ENCODE measurements at regions not wholly inside any gene's neighbourhood (a gene's known extent, or its start where the extent isn't known, plus 50 kb on each side); places are given as distances from the start of the nearest gene placed in this dataset.

DNA sequence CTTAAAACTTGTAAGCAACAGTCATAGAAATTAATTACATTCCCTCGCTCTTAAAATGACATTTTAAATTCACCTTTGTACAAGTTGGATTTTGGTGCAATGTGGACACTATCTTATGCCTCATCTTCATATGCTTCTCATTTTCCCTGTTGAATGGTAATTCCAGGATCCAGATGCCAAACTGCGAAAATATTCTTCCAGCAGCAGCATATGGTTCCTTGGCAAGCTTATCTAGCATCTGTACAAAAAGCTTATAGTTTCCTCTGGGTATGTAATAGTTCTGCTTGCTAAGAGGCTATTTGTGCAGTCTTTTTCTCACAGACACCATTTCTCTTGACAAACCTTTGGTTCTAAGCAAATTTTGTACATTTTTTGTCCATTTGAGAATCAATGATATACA, 2079.7 kb upstream of the AGA start:
- Histone ChIP-seq H3K4me2 (ENCODE audit: low read length) (no peak overlapping the region), H3K9ac (ENCODE audit: low read length) (no peak overlapping the region), H3K4me1 (ENCODE audit: control insufficient read depth in 1 of 2, insufficient read depth in 2 of 2, low read length in 2 of 2) (no peaks in the 10 kb centered on the region), H3K79me1 (ENCODE audit: low read length) (no peaks in the 10 kb centered on the region), H3K9me3 (ENCODE audit: insufficient read depth, low read depth, low read length) (no peaks in the 10 kb centered on the region), H4K12ac (ENCODE audit: low read depth, low read length) (no peak overlapping the region), H3K18ac (ENCODE audit: low read length) (no peak overlapping the region), H3K23ac (ENCODE audit: low read length) (no peak overlapping the region), H3K79me2 (ENCODE audit: control insufficient read depth, insufficient read depth, low read length, poor library complexity) (no peaks in the 10 kb centered on the region), H4K8ac (ENCODE audit: low read depth, low read length) (no peak overlapping the region), H2BK120ac (ENCODE audit: insufficient read depth, low read length, poor library complexity) (no peak overlapping the region), H3K36me3 (ENCODE audit: control insufficient read depth in 1 of 2, insufficient read depth in 2 of 2, low read length in 2 of 2) (no peaks in the 10 kb centered on the region), H3K14ac (ENCODE audit: low read length) (no peak overlapping the region), H3K27ac (ENCODE audit: low read depth, low read length) (no peak overlapping the region), H2BK12ac (ENCODE audit: low read length) (no peak overlapping the region), H2BK5ac (ENCODE audit: low read depth, low read length, poor library complexity) (no peak overlapping the region), H3K4me3 (ENCODE audit: low read depth, low read length) (no peak overlapping the region), H3K27me3 (ENCODE audit: insufficient read depth, low read length) (no peaks in the 10 kb centered on the region), H2AK5ac (ENCODE audit: low read length) (no peak overlapping the region), H4K91ac (ENCODE audit: low read depth, low read length) (no peak overlapping the region), H3K4ac (ENCODE audit: low read depth, low read length) (no peak overlapping the region), H2AFZ (ENCODE audit: insufficient read depth, low read length, poor library complexity) (no peak overlapping the region)
- WGBS (ENCODE audit: extremely low coverage, insufficient coverage, insufficient read length), result no CpG with 5 or more reads among the region's 2 CpGs
- no peak for DNase-seq

DNA sequence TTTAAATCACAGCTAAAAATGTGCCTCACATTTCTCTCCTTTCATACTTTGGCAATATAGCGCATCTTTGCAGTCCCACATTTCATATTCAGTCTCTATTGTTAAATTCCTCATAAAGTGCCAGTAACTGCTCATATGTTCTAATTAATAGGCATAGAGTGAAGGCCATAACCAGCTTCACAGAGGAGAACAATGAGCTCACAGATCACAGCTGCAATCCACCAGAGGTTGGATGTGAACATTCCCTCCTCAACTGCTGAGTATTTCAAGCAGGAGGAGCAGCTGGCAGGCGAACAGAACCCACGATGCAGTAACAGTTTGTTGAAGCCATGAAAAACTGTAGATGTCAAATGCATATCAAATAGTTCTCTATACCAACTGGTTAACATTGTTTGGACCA, 2088.7 kb upstream of the AGA start:
- Histone ChIP-seq H3K27ac (ENCODE audit: low read depth, low read length) (no peak overlapping the region), H2BK12ac (ENCODE audit: low read length) (no peak overlapping the region), H3K4me1 (ENCODE audit: control insufficient read depth in 1 of 2, insufficient read depth in 2 of 2, low read length in 2 of 2) (no peaks in the 10 kb centered on the region), H3K9me3 (ENCODE audit: insufficient read depth, low read depth, low read length) (no peaks in the 10 kb centered on the region), H2BK5ac (ENCODE audit: low read depth, low read length, poor library complexity) (no peak overlapping the region), H2AK5ac (ENCODE audit: low read length) (no peak overlapping the region), H4K8ac (ENCODE audit: low read depth, low read length) (no peak overlapping the region), H4K12ac (ENCODE audit: low read depth, low read length) (no peak overlapping the region), H4K91ac (ENCODE audit: low read depth, low read length) (no peak overlapping the region), H3K79me2 (ENCODE audit: control insufficient read depth, insufficient read depth, low read length, poor library complexity) (no peaks in the 10 kb centered on the region), H3K23ac (ENCODE audit: low read length) (no peak overlapping the region), H3K4ac (ENCODE audit: low read depth, low read length) (no peak overlapping the region), H3K27me3 (ENCODE audit: insufficient read depth, low read length) (no peaks in the 10 kb centered on the region), H3K4me3 (ENCODE audit: low read depth, low read length) (no peak overlapping the region), H3K18ac (ENCODE audit: low read length) (no peak overlapping the region), H3K9ac (ENCODE audit: low read length) (no peak overlapping the region), H2BK120ac (ENCODE audit: insufficient read depth, low read length, poor library complexity) (no peak overlapping the region), H3K4me2 (ENCODE audit: low read length) (no peak overlapping the region), H2AFZ (ENCODE audit: insufficient read depth, low read length, poor library complexity) (no peak overlapping the region), H3K36me3 (ENCODE audit: control insufficient read depth in 1 of 2, insufficient read depth in 2 of 2, low read length in 2 of 2) (no peaks in the 10 kb centered on the region), H3K14ac (ENCODE audit: low read length) (no peak overlapping the region), H3K79me1 (ENCODE audit: low read length) (no peaks in the 10 kb centered on the region)
- DNase-seq, result no peak
- no CpG with 5 or more reads among the region's 3 CpGs for WGBS (ENCODE audit: extremely low coverage, insufficient coverage, insufficient read length)

DNA sequence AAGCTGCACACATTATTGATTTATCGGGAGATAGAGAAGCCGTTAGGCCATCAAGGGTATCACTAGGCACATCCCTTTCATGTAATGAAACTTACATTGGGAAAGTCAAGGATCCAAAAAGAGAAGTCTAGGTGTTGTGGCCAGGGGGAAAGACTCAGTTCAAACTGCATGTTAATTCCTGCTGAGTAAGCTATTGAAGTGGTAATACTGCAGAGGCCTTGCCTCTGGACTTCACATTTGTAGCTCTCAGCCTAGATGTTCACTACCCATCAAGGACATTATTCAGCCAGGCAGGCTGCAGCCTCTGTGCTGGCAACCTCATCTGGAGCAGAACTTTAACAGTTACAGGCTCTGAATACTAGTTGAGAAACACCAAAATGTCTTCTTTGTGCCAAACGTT, 2094.5 kb upstream of the AGA start:
- no CpG with 5 or more reads among the region's 3 CpGs for WGBS (ENCODE audit: extremely low coverage, insufficient coverage, insufficient read length)
- H4K12ac ChIP-seq (ENCODE audit: low read depth, low read length), result no peak overlapping the region
- H2AK5ac ChIP-seq (ENCODE audit: low read length), result no peak overlapping the region
- no peak overlapping the region for H2BK5ac ChIP-seq (ENCODE audit: low read depth, low read length, poor library complexity)
- no peak overlapping the region for H2AFZ ChIP-seq (ENCODE audit: insufficient read depth, low read length, poor library complexity)
- no peaks in the 10 kb centered on the region for H3K36me3 ChIP-seq (ENCODE audit: control insufficient read depth in 1 of 2, insufficient read depth in 2 of 2, low read length in 2 of 2)
- H3K4me1 ChIP-seq (ENCODE audit: control insufficient read depth in 1 of 2, insufficient read depth in 2 of 2, low read length in 2 of 2), result no peaks in the 10 kb centered on the region
- no peak overlapping the region for H3K14ac ChIP-seq (ENCODE audit: low read length)
- no peak overlapping the region for H3K4ac ChIP-seq (ENCODE audit: low read depth, low read length)
- no peaks in the 10 kb centered on the region for H3K27me3 ChIP-seq (ENCODE audit: insufficient read depth, low read length)
- no peak overlapping the region for H3K27ac ChIP-seq (ENCODE audit: low read depth, low read length)
- H3K4me3 ChIP-seq (ENCODE audit: low read depth, low read length), result no peak overlapping the region
- H3K9me3 ChIP-seq (ENCODE audit: insufficient read depth, low read depth, low read length), result no peaks in the 10 kb centered on the region
- no peak overlapping the region for H4K8ac ChIP-seq (ENCODE audit: low read depth, low read length)
- H3K79me1 ChIP-seq (ENCODE audit: low read length), result no peaks in the 10 kb centered on the region
- no peak overlapping the region for H2BK120ac ChIP-seq (ENCODE audit: insufficient read depth, low read length, poor library complexity)
- H4K91ac ChIP-seq (ENCODE audit: low read depth, low read length), result no peak overlapping the region
- H3K18ac ChIP-seq (ENCODE audit: low read length), result no peak overlapping the region
- no peak for DNase-seq
- H3K4me2 ChIP-seq (ENCODE audit: low read length), result no peak overlapping the region
- no peak overlapping the region for H3K23ac ChIP-seq (ENCODE audit: low read length)
- no peak overlapping the region for H2BK12ac ChIP-seq (ENCODE audit: low read length)
- H3K79me2 ChIP-seq (ENCODE audit: control insufficient read depth, insufficient read depth, low read length, poor library complexity), result no peaks in the 10 kb centered on the region
- H3K9ac ChIP-seq (ENCODE audit: low read length), result no peak overlapping the region

DNA sequence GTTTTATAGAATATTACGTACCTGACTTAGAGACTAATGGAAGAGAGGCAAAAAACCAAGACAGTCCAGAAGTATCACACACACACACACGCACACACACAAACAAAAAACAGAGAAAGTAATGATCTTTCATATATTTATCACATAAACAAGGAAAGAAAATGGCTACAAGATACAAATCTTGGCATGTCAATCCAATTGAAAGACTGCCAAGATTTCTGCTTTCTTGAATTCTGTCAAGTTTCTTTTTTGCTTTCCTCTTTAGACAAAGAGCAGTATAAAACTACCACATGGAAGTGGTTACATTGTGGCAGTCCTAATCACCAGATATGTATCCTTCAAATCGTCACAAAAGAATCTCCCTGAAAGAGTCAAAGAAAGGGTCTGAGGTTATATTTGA, 2097.4 kb upstream of the AGA start:
- Histone ChIP-seq H3K23ac (ENCODE audit: low read length) (no peak overlapping the region), H2BK12ac (ENCODE audit: low read length) (no peak overlapping the region), H3K4me3 (ENCODE audit: low read depth, low read length) (no peak overlapping the region), H2BK5ac (ENCODE audit: low read depth, low read length, poor library complexity) (no peak overlapping the region), H4K8ac (ENCODE audit: low read depth, low read length) (no peak overlapping the region), H3K4me1 (ENCODE audit: control insufficient read depth in 1 of 2, insufficient read depth in 2 of 2, low read length in 2 of 2) (no peaks in the 10 kb centered on the region), H3K9ac (ENCODE audit: low read length) (no peak overlapping the region), H3K79me1 (ENCODE audit: low read length) (no peaks in the 10 kb centered on the region), H3K14ac (ENCODE audit: low read length) (no peak overlapping the region), H3K4ac (ENCODE audit: low read depth, low read length) (no peak overlapping the region), H4K91ac (ENCODE audit: low read depth, low read length) (no peak overlapping the region), H2AFZ (ENCODE audit: insufficient read depth, low read length, poor library complexity) (no peak overlapping the region), H3K27me3 (ENCODE audit: insufficient read depth, low read length) (no peaks in the 10 kb centered on the region), H3K4me2 (ENCODE audit: low read length) (no peak overlapping the region), H3K79me2 (ENCODE audit: control insufficient read depth, insufficient read depth, low read length, poor library complexity) (no peaks in the 10 kb centered on the region), H3K36me3 (ENCODE audit: control insufficient read depth in 1 of 2, insufficient read depth in 2 of 2, low read length in 2 of 2) (no peaks in the 10 kb centered on the region), H2AK5ac (ENCODE audit: low read length) (no peak overlapping the region), H3K9me3 (ENCODE audit: insufficient read depth, low read depth, low read length) (no peaks in the 10 kb centered on the region), H3K27ac (ENCODE audit: low read depth, low read length) (no peak overlapping the region), H2BK120ac (ENCODE audit: insufficient read depth, low read length, poor library complexity) (no peak overlapping the region), H3K18ac (ENCODE audit: low read length) (no peak overlapping the region), H4K12ac (ENCODE audit: low read depth, low read length) (no peak overlapping the region)
- DNase-seq, result no peak
- WGBS (ENCODE audit: extremely low coverage, insufficient coverage, insufficient read length), result no CpG with 5 or more reads among the region's 3 CpGs
